ENCODE measurements at regions not wholly inside any gene's neighbourhood (a gene's known extent, or its start where the extent isn't known, plus 50 kb on each side); places are given as distances from the start of the nearest gene placed in this dataset.

- no peak for DNase-seq (ENCODE audit: low read depth)
- TF ChIP-seq CTCF (IDR thresholded peaks at IDR 0.05; ENCODE audit: control insufficient read depth, insufficient read depth, low read depth, low read length, missing control alignments) = no peak
- no peak overlapping the region for H3K4me3 ChIP-seq (ENCODE audit: control insufficient read depth, low read depth, low read length)
These were observed 574.5 kb upstream of the SLIT2 start for GRCh38 chr4:19677211-19677610.

- TF ChIP-seq CTCF (IDR thresholded peaks at IDR 0.05; ENCODE audit: control insufficient read depth, insufficient read depth, low read depth, low read length, missing control alignments) = no peak
These were observed 576.4 kb upstream of the SLIT2 start for GRCh38 chr4:19675172-19675811.

GRCh38 chr4:19659101-19659500, 592.6 kb upstream of the SLIT2 start:
- DNase-seq (ENCODE audit: low read depth) = no peak
- no peak overlapping the region for H3K4me3 ChIP-seq (ENCODE audit: control insufficient read depth, low read depth, low read length)
- no peak for TF ChIP-seq CTCF (IDR thresholded peaks at IDR 0.05; ENCODE audit: control insufficient read depth, insufficient read depth, low read depth, low read length, missing control alignments)

More at GRCh38 chr4:19675172-19675811, 576.4 kb upstream of the SLIT2 start:
- no peak overlapping the region for H3K4me3 ChIP-seq (ENCODE audit: control insufficient read depth, low read depth, low read length)
- DNase-seq (ENCODE audit: low read depth) = no peak

GRCh38 chr4:19657856-19658255, 593.8 kb upstream of the SLIT2 start:
- TF ChIP-seq CTCF (IDR thresholded peaks at IDR 0.05; ENCODE audit: control insufficient read depth, insufficient read depth, low read depth, low read length, missing control alignments) = no peak
- H3K4me3 ChIP-seq (ENCODE audit: control insufficient read depth, low read depth, low read length) = no peak overlapping the region
- DNase-seq (ENCODE audit: low read depth) = no peak

- DNase-seq (ENCODE audit: low read depth) = no peak
- no peak overlapping the region for H3K4me3 ChIP-seq (ENCODE audit: control insufficient read depth, low read depth, low read length)
- no peak for TF ChIP-seq CTCF (IDR thresholded peaks at IDR 0.05; ENCODE audit: control insufficient read depth, insufficient read depth, low read depth, low read length, missing control alignments)
These were observed 596.0 kb upstream of the SLIT2 start for GRCh38 chr4:19655666-19656065.

GRCh38 chr4:19650903-19651864, 600.5 kb upstream of the SLIT2 start:
- DNase-seq (ENCODE audit: low read depth) = peak; percentile 16
- no peak overlapping the region for H3K4me3 ChIP-seq (ENCODE audit: control insufficient read depth, low read depth, low read length)
- no peak for TF ChIP-seq CTCF (IDR thresholded peaks at IDR 0.05; ENCODE audit: control insufficient read depth, insufficient read depth, low read depth, low read length, missing control alignments)
